Cardiac muscle cell (in vitro differentiated cells and primary cell): ENCODE measurements at regions not wholly inside any gene's neighbourhood (a gene's known extent, or its start where the extent isn't known, plus 50 kb on each side); places are given as distances from the start of the nearest gene placed in this dataset.

Experiments
- DNase-seq, 2 donors: peaks; one replicate each; pipeline versions ENCODE4 v3.0.0 to v3.0.0-alpha.2; 2010 to 2017; ENCODE audit warnings: low read depth in 1 of 2, low spot score in 1 of 2
- H3K27ac ChIP-seq: fragments of 200-600 bp; sonication (generic); 2 replicates; pipeline ENCODE4 v1.5.1; 2016
- H3K27me3 ChIP-seq: fragments of 200-600 bp; sonication (generic); 2 replicates; pipeline ENCODE4 v1.6.0; 2016; ENCODE audit warnings: control low read depth
- H3K36me3 ChIP-seq: fragments of 200-600 bp; sonication (generic); 2 replicates; pipeline ENCODE4 v1.5.1; 2016; ENCODE audit warnings: control low read depth
- H3K4me1 ChIP-seq: fragments of 200-600 bp; sonication (generic); 2 replicates; pipeline ENCODE4 v1.8.1; 2017; ENCODE audit warnings: low read depth, mild to moderate bottlenecking, mixed run types
- H3K4me3 ChIP-seq: fragments of 200-600 bp; sonication (generic); 2 replicates; pipeline ENCODE4 v1.5.1; 2016; ENCODE audit warnings: mild to moderate bottlenecking
- H3K9me3 ChIP-seq: fragments of 200-600 bp; sonication (generic); 2 replicates; pipeline ENCODE4 v1.5.1; 2017; ENCODE audit warnings: low read depth, mild to moderate bottlenecking, control low read depth
- CTCF ChIP-seq: IDR thresholded peaks from 2 replicates; pipeline ENCODE4 v1.5.1; 2012; ENCODE audit warnings: low read depth, mild to moderate bottlenecking, low read length

- no peak for DNase-seq
- no peaks in the 10 kb centered on the region for H3K27me3 ChIP-seq
- no peak overlapping the region for H3K27ac ChIP-seq
- H3K9me3 ChIP-seq, result no peaks in the 10 kb centered on the region
- TF ChIP-seq CTCF, result no peak
- H3K36me3 ChIP-seq, result no peaks in the 10 kb centered on the region
- peaks cover 4% of the 10 kb centered on the region for H3K4me1 ChIP-seq
- H3K4me3 ChIP-seq, result no peak overlapping the region
Measured at GRCh38 chr12:78556651-78557050, 307.9 kb upstream of the SYT1 start.

GRCh38 chr12:78559416-78559815 is 305.2 kb upstream of the SYT1 start:
- DNase-seq, result no peak
- TF ChIP-seq CTCF, result no peak
- Histone ChIP-seq H3K4me1 (peaks cover 6% of the 10 kb centered on the region), H3K27me3 (no peaks in the 10 kb centered on the region), H3K27ac (no peak overlapping the region), H3K36me3 (no peaks in the 10 kb centered on the region), H3K9me3 (no peaks in the 10 kb centered on the region), H3K4me3 (no peak overlapping the region)

- no peaks in the 10 kb centered on the region for H3K36me3 ChIP-seq
- no peaks in the 10 kb centered on the region for H3K9me3 ChIP-seq
- no peak for TF ChIP-seq CTCF
- no peak overlapping the region for H3K27ac ChIP-seq
- H3K27me3 ChIP-seq, result no peaks in the 10 kb centered on the region
- H3K4me3 ChIP-seq, result no peak overlapping the region
- DNase-seq, result no peak
- peaks cover 11% of the 10 kb centered on the region for H3K4me1 ChIP-seq
Measured at GRCh38 chr12:78559886-78560285, 304.7 kb upstream of the SYT1 start.

- Histone ChIP-seq H3K4me1 (peaks cover 8% of the 10 kb centered on the region), H3K4me3 (no peak overlapping the region), H3K27me3 (no peaks in the 10 kb centered on the region), H3K9me3 (no peaks in the 10 kb centered on the region), H3K36me3 (no peaks in the 10 kb centered on the region), H3K27ac (no peak overlapping the region)
- no peak for TF ChIP-seq CTCF
- DNase-seq, result no peak
Measured at GRCh38 chr12:78560633-78561032, 303.9 kb upstream of the SYT1 start.

GRCh38 chr12:78562368-78563205 is 302.0 kb upstream of the SYT1 start:
- Histone ChIP-seq H3K9me3 (no peaks in the 10 kb centered on the region), H3K4me3 (no peak overlapping the region), H3K36me3 (no peaks in the 10 kb centered on the region), H3K4me1 (peaks cover 7% of the 10 kb centered on the region), H3K27me3 (no peaks in the 10 kb centered on the region), H3K27ac (no peak overlapping the region)
- DNase-seq, result peak in 1 of 2 donors; percentile 41
- peak; percentile 43 for TF ChIP-seq CTCF
